Forelimb muscle (tissue), 1 donor: ENCODE measurements at regions not wholly inside any gene's neighbourhood (a gene's known extent, or its start where the extent isn't known, plus 50 kb on each side); places are given as distances from the start of the nearest gene placed in this dataset.
"Not testable (repeated sequence)": the region's sequence is repeated elsewhere in the genome, so short reads cannot be mapped to it uniquely, and the experiment has no call there.

Source experiments
- DNase-seq: peaks from one replicate; pipeline ENCODE4 v3.0.0-alpha.2; 2013; ENCODE audit warnings: low read depth

DNA sequence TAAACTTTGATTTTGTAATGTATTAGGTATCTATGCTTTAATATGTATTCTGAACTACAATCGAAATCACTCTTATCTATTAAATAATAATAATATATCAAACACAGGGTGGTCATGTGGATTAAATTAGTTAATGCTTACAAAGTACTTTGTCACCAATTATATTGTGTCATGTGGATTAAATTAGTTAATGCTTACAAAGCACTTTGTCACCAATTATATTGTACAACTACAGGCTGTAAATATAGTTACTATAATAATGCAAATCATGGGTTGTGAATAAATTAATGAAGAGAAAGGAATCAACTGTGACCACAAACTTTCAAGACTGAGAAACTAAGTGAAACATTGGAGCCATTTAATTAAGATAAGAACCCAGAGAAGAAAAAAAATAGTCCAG lies 1929.1 kb upstream of the PCDH20 start:
- no peak for DNase-seq

- no peak for DNase-seq
Measured at GRCh38 chr13:63337921-63338320, 1922.3 kb upstream of the PCDH20 start.

GRCh38 chr13:63337041-63337440 lies 1921.4 kb upstream of the PCDH20 start:
- no peak for DNase-seq

- DNase-seq = no peak
Measured at GRCh38 chr13:63336549-63336948, 1920.9 kb upstream of the PCDH20 start.

GRCh38 chr13:63327584-63327983 lies 1911.9 kb upstream of the PCDH20 start:
- DNase-seq = no peak

GRCh38 chr13:63323441-63323840 lies 1907.8 kb upstream of the PCDH20 start:
- DNase-seq = no peak

GRCh38 chr13:63311587-63311986 lies 1895.9 kb upstream of the PCDH20 start:
- no peak for DNase-seq

DNA sequence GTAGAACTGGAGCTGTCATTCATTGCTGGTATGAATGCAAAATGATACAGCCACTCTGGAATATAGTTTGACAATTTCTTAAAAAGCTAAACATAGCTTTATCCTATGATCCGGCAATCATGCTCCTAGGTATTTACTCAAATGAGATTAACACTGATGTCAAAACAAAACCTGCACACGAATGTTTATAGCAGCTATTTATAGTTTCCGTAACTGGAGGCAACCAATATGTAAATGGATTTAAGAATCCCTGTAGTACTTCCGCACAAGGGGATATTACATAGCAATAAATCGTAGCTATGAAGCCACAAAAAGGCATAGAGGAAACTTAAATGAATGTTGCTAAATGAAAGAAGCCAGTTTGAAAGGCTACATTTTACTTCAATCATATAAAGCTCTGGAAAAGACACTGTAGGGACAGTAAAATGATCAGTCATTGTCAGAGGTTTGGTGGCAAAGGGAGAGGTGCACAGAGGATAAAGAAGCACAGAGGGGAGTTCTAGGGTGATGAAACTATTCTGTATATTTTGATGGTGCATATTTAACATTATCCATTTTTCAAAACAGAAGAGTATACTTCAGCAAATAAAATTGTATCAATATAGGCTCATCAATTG lies 1893.0 kb upstream of the PCDH20 start:
- DNase-seq = no peak

- no peak for DNase-seq
Measured at GRCh38 chr13:63307228-63307627, 1891.6 kb upstream of the PCDH20 start.

GRCh38 chr13:63305641-63306133 lies 1890.0 kb upstream of the PCDH20 start:
- DNase-seq = no peak

- no peak for DNase-seq
Measured at GRCh38 chr13:63304497-63304896, 1888.8 kb upstream of the PCDH20 start.

GRCh38 chr13:63299866-63300394 lies 1884.3 kb upstream of the PCDH20 start:
- DNase-seq = no peak

DNA sequence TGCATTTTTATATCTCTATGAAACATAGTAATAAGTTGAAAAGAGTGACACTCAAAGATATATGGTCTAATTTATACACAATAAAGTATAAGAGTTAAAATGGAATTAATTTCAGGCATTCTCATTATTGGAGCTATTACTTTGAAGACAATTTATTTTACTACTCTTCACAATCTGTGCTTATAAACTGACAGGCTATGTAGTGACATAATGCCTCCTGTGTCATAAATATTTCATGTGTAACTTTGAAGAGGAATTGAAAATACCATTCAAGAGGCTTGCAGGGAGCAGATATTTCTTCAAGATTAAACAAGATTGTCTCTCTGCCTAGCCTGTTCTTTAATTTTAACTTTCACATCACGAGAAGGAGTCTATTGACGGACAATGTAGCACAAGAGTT lies 1881.5 kb upstream of the PCDH20 start:
- DNase-seq = no peak

DNA sequence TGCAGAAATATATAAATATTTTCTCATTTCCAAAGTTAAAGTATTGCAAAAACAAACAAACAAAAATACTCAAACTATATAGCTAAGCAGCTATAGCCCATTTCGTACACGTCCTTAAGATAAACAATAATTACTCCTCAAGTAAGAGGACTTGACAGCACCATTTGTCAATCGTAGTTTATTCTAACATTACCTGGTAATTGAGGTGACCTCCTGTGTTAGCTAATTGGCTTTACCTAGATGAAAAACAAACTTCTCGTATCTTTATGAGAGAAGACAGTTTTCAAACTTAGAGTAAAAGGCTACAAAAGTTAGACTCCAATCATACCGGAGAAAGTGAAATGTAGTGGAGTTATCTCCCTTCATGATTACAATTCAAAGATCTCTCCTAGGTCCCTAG lies 1876.1 kb upstream of the PCDH20 start:
- DNase-seq = no peak

GRCh38 chr13:63288576-63288975 lies 1872.9 kb upstream of the PCDH20 start:
- DNase-seq = no peak

- no peak for DNase-seq
Measured at GRCh38 chr13:63287926-63288325, 1872.3 kb upstream of the PCDH20 start.

DNA sequence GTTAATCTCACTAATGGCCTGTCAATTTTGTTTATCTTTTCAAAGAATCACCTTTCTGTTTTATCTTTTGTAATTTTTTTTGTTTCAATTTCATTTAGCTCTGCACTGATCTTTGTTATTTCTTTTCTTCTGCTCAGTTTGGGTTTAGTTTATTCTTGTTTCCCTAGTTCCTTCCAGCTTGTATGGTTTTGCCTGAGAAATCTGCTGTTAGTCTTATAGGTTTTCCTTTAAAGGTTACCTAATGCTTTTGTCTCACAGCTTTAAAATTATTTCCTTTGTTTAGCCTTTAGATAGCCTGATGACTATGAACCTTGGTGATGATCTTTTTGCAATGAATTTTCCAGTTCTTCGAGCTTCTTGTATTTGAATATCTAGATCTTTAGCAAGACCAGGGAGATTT lies 1869.8 kb upstream of the PCDH20 start:
- DNase-seq = no peak

GRCh38 chr13:63279136-63279535 lies 1863.5 kb upstream of the PCDH20 start:
- DNase-seq = no peak

DNA sequence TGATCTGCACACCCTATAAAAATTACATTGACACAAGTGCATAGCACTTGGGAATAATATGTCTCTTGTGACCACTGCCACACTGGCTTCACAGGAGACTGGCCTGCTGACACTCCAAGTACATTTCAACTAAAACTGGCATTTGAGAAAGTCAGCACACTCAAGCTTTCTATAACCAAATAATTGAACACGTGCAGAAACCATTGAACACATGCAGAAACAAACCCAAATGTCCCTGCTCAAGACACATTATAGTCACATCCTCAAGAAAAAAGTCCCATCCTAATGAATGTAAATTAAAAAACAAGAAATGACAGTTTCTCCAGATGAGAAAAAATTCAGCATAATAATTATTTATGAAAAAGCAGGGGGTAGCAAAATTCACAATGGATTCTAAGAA lies 1859.1 kb upstream of the PCDH20 start:
- DNase-seq = no peak

- no peak for DNase-seq
Measured at GRCh38 chr13:63249411-63250187, 1834.0 kb upstream of the PCDH20 start.

DNA sequence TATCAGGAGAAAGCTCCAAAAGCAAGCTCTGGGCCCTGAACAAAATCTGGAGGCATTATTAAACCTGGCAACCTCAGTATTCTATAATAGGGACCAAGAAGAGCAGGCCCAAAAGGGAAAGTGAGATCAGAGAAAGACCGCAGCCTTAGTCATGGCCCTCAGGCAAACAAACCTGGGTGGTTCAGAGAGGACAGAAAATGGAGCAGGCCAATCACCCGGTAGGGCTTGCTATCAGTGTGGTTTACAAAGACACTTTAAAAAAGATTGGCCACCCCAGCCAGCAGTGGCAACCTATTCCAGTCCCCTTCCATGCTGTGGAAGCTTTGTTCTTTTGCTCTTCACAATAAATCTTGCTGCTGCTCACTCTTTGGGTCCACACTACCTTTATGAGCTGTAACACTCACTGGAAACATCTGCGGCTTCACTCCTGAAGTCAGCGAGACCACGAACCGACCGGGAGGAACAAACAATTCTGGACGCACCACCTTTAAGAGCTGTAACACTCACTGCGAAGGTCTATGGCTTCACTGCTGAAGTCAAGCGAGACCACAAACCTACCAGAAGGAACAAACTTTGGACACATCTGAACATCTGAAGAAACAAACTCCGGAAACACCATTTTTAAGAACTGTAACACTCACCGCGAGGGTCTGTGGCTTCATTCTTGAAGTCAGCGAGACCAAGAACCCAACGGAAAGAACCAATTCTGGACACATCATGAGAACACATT lies 1821.2 kb upstream of the PCDH20 start:
- DNase-seq = not testable (repeated sequence)

GRCh38 chr13:63218596-63218995 lies 1802.9 kb upstream of the PCDH20 start:
- DNase-seq = not testable (repeated sequence)
